GM19455 (cell line): ENCODE measurements at regions not wholly inside any gene's neighbourhood (a gene's known extent, or its start where the extent isn't known, plus 50 kb on each side); places are given as distances from the start of the nearest gene placed in this dataset.
"Not testable (repeated sequence)": the region's sequence is repeated elsewhere in the genome, so short reads cannot be mapped to it uniquely, and the experiment has no call there.

Experiments
- ATAC-seq: cut with Tn5 transposase; IDR thresholded peaks from one replicate; pipeline ENCODE4 v1.9.1; 2021; ENCODE audit not compliant: unreplicated experiment

GRCh38 chr6:92114091-92114675 lies 1305.2 kb downstream of the EPHA7 start:
- no peak for ATAC-seq

- no peak for ATAC-seq
These were observed 1308.0 kb downstream of the EPHA7 start for GRCh38 chr6:92111386-92111785.

- no peak for ATAC-seq
These were observed 1309.0 kb downstream of the EPHA7 start for GRCh38 chr6:92110403-92110802.

- no peak for ATAC-seq
These were observed 1309.4 kb downstream of the EPHA7 start for GRCh38 chr6:92109956-92110355.

GRCh38 chr6:92109256-92109655 lies 1310.1 kb downstream of the EPHA7 start:
- ATAC-seq = no peak

- ATAC-seq = no peak
These were observed 1332.6 kb downstream of the EPHA7 start for GRCh38 chr6:92086750-92087149.

GRCh38 chr6:92083914-92084313 lies 1335.4 kb downstream of the EPHA7 start:
- not testable (repeated sequence) for ATAC-seq

- no peak for ATAC-seq
These were observed 1347.0 kb downstream of the EPHA7 start for GRCh38 chr6:92072387-92072786.

GRCh38 chr6:92069781-92070180 lies 1349.6 kb downstream of the EPHA7 start:
- ATAC-seq = no peak

- no peak for ATAC-seq
These were observed 1366.8 kb downstream of the EPHA7 start for GRCh38 chr6:92052513-92052912.

GRCh38 chr6:92050216-92050615 lies 1369.1 kb downstream of the EPHA7 start:
- ATAC-seq = no peak

- ATAC-seq = no peak
These were observed 1371.5 kb downstream of the EPHA7 start for GRCh38 chr6:92047860-92048259.

- ATAC-seq = no peak
These were observed 1372.1 kb downstream of the EPHA7 start for GRCh38 chr6:92047152-92047850.

- ATAC-seq = no peak
These were observed 1375.0 kb downstream of the EPHA7 start for GRCh38 chr6:92044312-92044711.

- ATAC-seq = no peak
These were observed 1375.6 kb downstream of the EPHA7 start for GRCh38 chr6:92043777-92044176.

- no peak for ATAC-seq
These were observed 1392.5 kb downstream of the EPHA7 start for GRCh38 chr6:92026878-92027277.

GRCh38 chr6:92024881-92025280 lies 1394.5 kb downstream of the EPHA7 start:
- ATAC-seq = no peak

GRCh38 chr6:92024110-92024509 lies 1395.2 kb downstream of the EPHA7 start:
- no peak for ATAC-seq

GRCh38 chr6:92023410-92023966 lies 1395.9 kb downstream of the EPHA7 start:
- no peak for ATAC-seq

GRCh38 chr6:92011681-92012245 lies 1407.6 kb downstream of the EPHA7 start:
- ATAC-seq = no peak

GRCh38 chr6:92008757-92009502 lies 1410.4 kb downstream of the EPHA7 start:
- ATAC-seq = no peak

- ATAC-seq = no peak
These were observed 1413.2 kb upstream of the MAP3K7 start for GRCh38 chr6:92000112-92000511.
